Activated naive CD4-positive, alpha-beta T cell treated with anti-CD3 and anti-CD28 coated beads for 36 hours (primary cell): ENCODE measurements at regions not wholly inside any gene's neighbourhood (a gene's known extent, or its start where the extent isn't known, plus 50 kb on each side); places are given as distances from the start of the nearest gene placed in this dataset.

Experiments used
- CTCF ChIA-PET: fragments of 350-600 bp; sonication (Branson Sonifier 250); formaldehyde crosslinking; loops from one replicate; lab custom pipeline; 2021; ENCODE audit warnings: antibody characterized with exemption; lab: Charles Lee
- DNase-seq: peaks from one replicate; pipeline ENCODE4 v3.0.0-alpha.2; 2020
- H3K27ac Mint-ChIP-seq: one replicate; pipeline ENCODE4 v1.8.0; 2021; ENCODE audit warnings: mild to moderate bottlenecking, mixed read lengths
- H3K27me3 Mint-ChIP-seq: one replicate; pipeline ENCODE4 v1.8.0; 2021; ENCODE audit warnings: low read depth, mixed read lengths
- H3K36me3 Mint-ChIP-seq: one replicate; pipeline ENCODE4 v1.8.0; 2021; ENCODE audit warnings: low read depth, mixed read lengths
- H3K4me1 Mint-ChIP-seq: one replicate; pipeline ENCODE4 v1.8.0; 2021; ENCODE audit warnings: low read depth, mixed read lengths
- H3K4me3 Mint-ChIP-seq: one replicate; pipeline ENCODE4 v1.8.0; 2021; ENCODE audit warnings: mild to moderate bottlenecking, moderate library complexity, mixed read lengths
- H3K9me3 Mint-ChIP-seq: one replicate; pipeline ENCODE4 v1.8.0; 2021; ENCODE audit warnings: mixed read lengths
- intact Hi-C: fragments of 100-400 bp; cut with micrococcal nuclease; formaldehyde crosslinking; loops from one replicate; pipeline ENCODE4 v1.15.1; 2023

- intact Hi-C loops, result no loop called here
- CTCF ChIA-PET, result no interaction called here
These were observed 259.5 kb downstream of the MREG start for GRCh38 chr2:215753808-215754207.

GRCh38 chr2:215752991-215753390, 260.4 kb downstream of the MREG start:
- Mint-ChIP-seq H3K4me3 (no peak overlapping the region), H3K9me3 (no peaks in the 10 kb centered on the region), H3K27ac (no peak overlapping the region), H3K4me1 (peaks cover 31% of the 10 kb centered on the region), H3K36me3 (no peaks in the 10 kb centered on the region), H3K27me3 (peaks cover 2% of the 10 kb centered on the region)
- CTCF ChIA-PET, result no interaction called here
- DNase-seq, result no peak
- intact Hi-C loops, result no loop called here

More at GRCh38 chr2:215753808-215754207, 259.5 kb downstream of the MREG start:
- no peak overlapping the region for H3K4me3 Mint-ChIP-seq
- H3K27me3 Mint-ChIP-seq, result peaks cover 2% of the 10 kb centered on the region
- DNase-seq, result no peak
- H3K27ac Mint-ChIP-seq, result no peak overlapping the region
- no peaks in the 10 kb centered on the region for H3K36me3 Mint-ChIP-seq
- H3K4me1 Mint-ChIP-seq, result peaks cover 31% of the 10 kb centered on the region
- H3K9me3 Mint-ChIP-seq, result no peaks in the 10 kb centered on the region

- Mint-ChIP-seq H3K36me3 (no peaks in the 10 kb centered on the region), H3K4me1 (peaks cover 31% of the 10 kb centered on the region), H3K27ac (no peak overlapping the region), H3K27me3 (peaks cover 2% of the 10 kb centered on the region), H3K9me3 (no peaks in the 10 kb centered on the region), H3K4me3 (no peak overlapping the region)
- CTCF ChIA-PET, result interaction anchor here (0.7 kb wide), 1 partner anchor 155 kb away, joined by 4 read pairs; no protein-coding TSS in a partner anchor
- no peak for DNase-seq
- intact Hi-C loops, result no loop called here
These were observed 260.9 kb downstream of the MREG start for GRCh38 chr2:215752436-215752835.

- H3K9me3 Mint-ChIP-seq, result no peaks in the 10 kb centered on the region
- intact Hi-C loops, result no loop called here
These were observed 261.5 kb downstream of the MREG start for GRCh38 chr2:215751911-215752272.

GRCh38 chr2:215751200-215751910, 262.0 kb downstream of the MREG start:
- H3K4me3 Mint-ChIP-seq, result no peak overlapping the region

More at GRCh38 chr2:215751911-215752272, 261.5 kb downstream of the MREG start:
- Mint-ChIP-seq H3K27me3 (peaks cover 2% of the 10 kb centered on the region), H3K36me3 (no peaks in the 10 kb centered on the region), H3K27ac (no peak overlapping the region), H3K4me1 (peaks cover 33% of the 10 kb centered on the region), H3K4me3 (no peak overlapping the region)
- CTCF ChIA-PET, result interaction anchor here (0.7 kb wide), 1 partner anchor 156 kb away, joined by 4 read pairs; no protein-coding TSS in a partner anchor
- no peak for DNase-seq

GRCh38 chr2:215750763-215751162, 262.6 kb downstream of the MREG start:
- H3K36me3 Mint-ChIP-seq, result no peaks in the 10 kb centered on the region
- H3K27ac Mint-ChIP-seq, result no peak overlapping the region
- CTCF ChIA-PET, result interaction anchor here (0.6 to 1.4 kb wide), 3 partner anchors 9 to 53 kb away, joined by 3 read pairs; no protein-coding TSS in a partner anchor
- H3K27me3 Mint-ChIP-seq, result peaks cover 2% of the 10 kb centered on the region
- peaks cover 41% of the 10 kb centered on the region for H3K4me1 Mint-ChIP-seq
- peak; percentile 34 for DNase-seq
- H3K4me3 Mint-ChIP-seq, result no peak overlapping the region
- intact Hi-C loops, result no loop called here
- no peaks in the 10 kb centered on the region for H3K9me3 Mint-ChIP-seq

More at GRCh38 chr2:215751200-215751910, 262.0 kb downstream of the MREG start:
- DNase-seq, result no peak
- H3K9me3 Mint-ChIP-seq, result no peaks in the 10 kb centered on the region
- peaks cover 38% of the 10 kb centered on the region for H3K4me1 Mint-ChIP-seq
- CTCF ChIA-PET, result interaction anchor here (0.6 to 1.4 kb wide), 4 partner anchors 9 to 156 kb away, joined by 3 to 4 read pairs (median 3); no protein-coding TSS in a partner anchor
- H3K27ac Mint-ChIP-seq, result no peak overlapping the region
- peaks cover 2% of the 10 kb centered on the region for H3K27me3 Mint-ChIP-seq
- no peaks in the 10 kb centered on the region for H3K36me3 Mint-ChIP-seq
- intact Hi-C loops, result no loop called here

GRCh38 chr2:215749092-215749957, 264.0 kb downstream of the MREG start:
- no peaks in the 10 kb centered on the region for H3K9me3 Mint-ChIP-seq
- CTCF ChIA-PET, result no interaction called here
- H3K4me1 Mint-ChIP-seq, result peaks cover 47% of the 10 kb centered on the region

GRCh38 chr2:215748446-215748845, 264.9 kb downstream of the MREG start:
- DNase-seq, result no peak
- peaks cover 2% of the 10 kb centered on the region for H3K27me3 Mint-ChIP-seq
- peaks cover 47% of the 10 kb centered on the region for H3K4me1 Mint-ChIP-seq
- no peaks in the 10 kb centered on the region for H3K36me3 Mint-ChIP-seq
- no peak overlapping the region for H3K27ac Mint-ChIP-seq
- no peaks in the 10 kb centered on the region for H3K9me3 Mint-ChIP-seq
- CTCF ChIA-PET, result no interaction called here
- no peak overlapping the region for H3K4me3 Mint-ChIP-seq
- intact Hi-C loops, result no loop called here

More at GRCh38 chr2:215749092-215749957, 264.0 kb downstream of the MREG start:
- H3K36me3 Mint-ChIP-seq, result no peaks in the 10 kb centered on the region
- H3K4me3 Mint-ChIP-seq, result no peak overlapping the region
- intact Hi-C loops, result no loop called here
- H3K27me3 Mint-ChIP-seq, result peaks cover 2% of the 10 kb centered on the region
- H3K27ac Mint-ChIP-seq, result no peak overlapping the region
- no peak for DNase-seq

GRCh38 chr2:215746887-215747615, 266.3 kb downstream of the MREG start:
- H3K4me3 Mint-ChIP-seq, result no peak overlapping the region

GRCh38 chr2:215746226-215746886, 267.0 kb downstream of the MREG start:
- Mint-ChIP-seq H3K4me3 (no peak overlapping the region), H3K9me3 (no peaks in the 10 kb centered on the region), H3K36me3 (no peaks in the 10 kb centered on the region), H3K4me1 (peaks cover 44% of the 10 kb centered on the region), H3K27me3 (no peaks in the 10 kb centered on the region), H3K27ac (no peak overlapping the region)
- DNase-seq, result no peak
- CTCF ChIA-PET, result no interaction called here
- intact Hi-C loops, result no loop called here

More at GRCh38 chr2:215746887-215747615, 266.3 kb downstream of the MREG start:
- Mint-ChIP-seq H3K36me3 (no peaks in the 10 kb centered on the region), H3K4me1 (peaks cover 51% of the 10 kb centered on the region), H3K9me3 (no peaks in the 10 kb centered on the region), H3K27me3 (peaks cover 2% of the 10 kb centered on the region), H3K27ac (no peak overlapping the region)
- CTCF ChIA-PET, result interaction anchor here (0.6 kb wide), 1 partner anchor 186 kb away, joined by 3 read pairs; no protein-coding TSS in a partner anchor
- intact Hi-C loops, result no loop called here
- no peak for DNase-seq

- no peaks in the 10 kb centered on the region for H3K36me3 Mint-ChIP-seq
- intact Hi-C loops, result no loop called here
- H3K4me1 Mint-ChIP-seq, result peaks cover 34% of the 10 kb centered on the region
- DNase-seq, result no peak
- no peaks in the 10 kb centered on the region for H3K9me3 Mint-ChIP-seq
- H3K4me3 Mint-ChIP-seq, result no peak overlapping the region
- H3K27ac Mint-ChIP-seq, result no peak overlapping the region
- peaks cover 2% of the 10 kb centered on the region for H3K27me3 Mint-ChIP-seq
- CTCF ChIA-PET, result no interaction called here
These were observed 268.0 kb downstream of the MREG start for GRCh38 chr2:215745331-215745730.
